DMS 273 (cell line): ENCODE measurements at regions not wholly inside any gene's neighbourhood (a gene's known extent, or its start where the extent isn't known, plus 50 kb on each side); places are given as distances from the start of the nearest gene placed in this dataset.

ENCODE experiments used
- DNase-seq: peaks from one replicate; lab custom pipeline; 2025; ENCODE audit not compliant: unreplicated experiment; lab: John Stamatoyannopoulos, UW

DNA sequence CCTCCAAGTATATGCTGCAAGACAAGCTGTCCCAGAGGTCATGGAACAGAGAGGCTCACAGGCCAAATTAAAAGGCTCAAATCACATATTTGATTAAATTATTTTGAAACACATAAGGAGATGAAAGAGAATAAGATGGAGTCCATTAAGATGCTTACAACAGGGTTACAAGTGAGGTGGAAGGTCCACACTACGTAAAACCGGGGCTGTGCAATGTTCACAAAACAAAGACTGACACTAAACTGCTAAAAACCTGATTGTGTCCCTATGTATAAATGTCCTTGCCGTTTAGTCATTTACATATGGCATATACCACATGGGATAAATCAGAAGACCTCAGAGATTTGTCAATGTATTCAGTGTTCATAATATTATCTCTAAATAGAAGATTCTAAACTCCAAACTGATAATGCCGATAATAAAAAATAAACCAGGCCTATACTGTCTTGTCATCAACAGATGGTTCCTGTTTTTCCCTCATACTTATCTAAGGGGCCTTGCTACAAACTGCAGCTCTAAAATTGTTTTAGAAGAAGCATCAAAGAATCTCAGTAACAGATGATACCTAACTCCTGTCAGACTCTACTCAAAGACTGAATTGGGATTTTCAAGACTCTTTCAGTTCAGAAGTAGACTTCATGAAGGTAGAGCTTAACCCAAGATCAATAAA is 51.8 kb upstream of the RIPOR2 start:
- no peak for DNase-seq

DNA sequence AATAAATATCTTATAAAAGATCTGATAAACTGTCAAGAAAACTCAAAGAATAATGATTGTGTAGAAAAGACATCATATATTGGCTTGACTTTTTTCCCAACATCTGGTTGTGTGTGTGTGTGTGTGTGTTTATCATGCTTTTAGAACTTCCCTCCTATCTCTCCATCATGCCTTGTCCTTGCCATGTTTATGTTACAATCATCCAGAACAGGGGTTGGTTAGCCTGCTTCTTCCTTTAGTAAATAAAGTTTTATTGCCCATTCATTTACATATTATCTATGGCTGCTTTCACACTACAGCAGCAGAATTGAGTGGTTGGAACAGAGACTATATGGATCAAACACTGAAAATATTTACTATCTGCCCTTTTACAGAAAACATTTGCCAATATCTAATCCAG is 52.8 kb upstream of the RIPOR2 start:
- no peak for DNase-seq

DNA sequence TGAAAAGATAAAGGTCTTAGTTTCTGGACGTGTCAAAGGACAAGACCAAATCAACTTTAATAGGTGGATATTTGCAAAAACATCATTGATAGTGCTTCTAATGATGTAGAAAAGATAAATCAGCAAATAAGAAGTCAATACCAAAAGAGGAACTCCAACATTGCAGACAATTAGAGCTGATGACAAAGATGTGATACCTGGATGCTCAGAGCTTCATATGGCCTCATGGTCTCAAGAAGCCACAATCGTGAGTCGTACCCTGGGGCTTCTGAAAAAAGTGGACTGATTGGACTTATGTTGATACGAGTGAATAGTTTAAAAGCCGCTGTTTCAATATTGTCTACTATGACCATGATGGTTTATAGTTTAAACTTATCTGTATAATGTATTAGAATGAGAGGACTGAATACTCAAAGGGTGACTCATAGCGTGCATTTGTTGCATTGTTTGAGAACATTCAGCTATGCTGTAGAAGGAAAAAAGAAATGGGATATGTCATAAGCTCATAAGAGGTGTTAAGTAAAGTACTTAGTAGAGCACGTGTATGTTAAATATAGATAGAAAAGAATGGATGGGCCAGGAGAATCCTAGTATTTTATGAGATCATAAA is 54.6 kb upstream of the RIPOR2 start:
- no peak for DNase-seq

DNA sequence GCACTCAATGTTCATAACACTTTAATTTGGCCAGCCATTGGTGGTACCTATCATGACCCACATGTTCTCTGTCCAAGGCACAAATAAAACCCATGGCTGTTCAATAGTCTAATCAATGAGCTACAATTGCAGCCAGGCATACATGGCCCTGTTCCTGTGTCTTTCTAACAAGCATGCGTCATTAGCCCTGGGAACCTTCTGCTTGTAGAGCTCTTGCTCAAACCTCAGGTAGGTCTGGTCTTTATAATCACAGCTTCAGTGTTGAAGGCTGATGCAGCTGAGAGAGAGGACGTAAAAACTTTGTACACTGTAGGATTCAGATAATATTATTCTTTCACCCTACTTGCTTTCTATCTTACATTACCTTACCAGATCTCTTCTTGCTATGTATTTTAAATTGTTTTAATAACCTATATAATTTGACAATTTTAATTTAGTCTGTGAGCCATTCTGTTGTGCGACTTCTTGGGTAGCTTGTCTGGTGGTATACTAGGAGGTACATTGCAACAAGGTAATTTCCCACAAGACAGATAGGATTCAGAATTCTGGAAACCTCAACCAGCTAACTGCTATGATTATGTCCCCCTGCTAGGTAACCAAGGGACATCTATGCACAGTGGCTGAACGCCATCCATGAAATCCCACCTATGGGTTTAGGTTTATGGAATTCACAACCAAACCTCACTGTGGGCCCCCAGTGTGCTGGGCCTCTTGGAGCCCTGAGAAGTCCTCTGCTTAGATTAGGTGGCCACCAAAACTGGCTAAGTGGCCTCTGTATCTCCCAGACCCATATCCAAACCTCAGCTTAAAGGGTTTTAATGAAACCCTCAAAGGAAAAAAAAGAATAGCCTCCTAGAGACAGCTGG is 55.4 kb upstream of the RIPOR2 start:
- DNase-seq, result no peak

DNA sequence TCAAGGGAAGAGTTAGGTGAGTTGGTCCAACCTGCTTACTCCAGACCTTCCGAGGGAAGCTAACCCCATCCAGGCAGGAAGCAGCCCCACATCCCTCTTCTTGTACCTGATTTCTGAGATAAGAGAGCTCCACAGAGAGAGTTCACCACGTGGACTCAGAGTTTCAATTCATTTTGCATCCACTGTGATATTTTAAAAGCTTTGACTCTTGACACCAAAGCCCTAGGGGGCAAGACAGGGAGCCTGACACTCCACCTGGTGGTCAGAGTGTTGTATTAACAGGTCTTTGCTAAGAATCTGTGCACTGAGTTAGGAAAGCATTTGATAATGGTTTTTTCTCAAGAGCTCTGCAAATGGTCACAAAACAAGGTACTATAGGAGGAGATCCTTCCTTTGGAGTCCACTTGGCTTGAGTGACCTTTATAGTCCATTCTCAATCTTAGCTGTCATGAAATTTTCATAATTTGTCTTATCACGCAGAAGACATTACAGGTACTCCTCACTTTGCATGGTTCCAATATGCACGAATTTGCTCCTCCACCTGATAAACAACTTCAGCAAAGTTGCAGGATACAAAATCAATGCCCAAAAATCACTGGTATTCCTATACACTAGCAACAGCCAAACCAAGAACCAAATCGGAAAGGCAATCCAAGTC is 56.2 kb upstream of the RIPOR2 start:
- peak; percentile 82 for DNase-seq

DNA sequence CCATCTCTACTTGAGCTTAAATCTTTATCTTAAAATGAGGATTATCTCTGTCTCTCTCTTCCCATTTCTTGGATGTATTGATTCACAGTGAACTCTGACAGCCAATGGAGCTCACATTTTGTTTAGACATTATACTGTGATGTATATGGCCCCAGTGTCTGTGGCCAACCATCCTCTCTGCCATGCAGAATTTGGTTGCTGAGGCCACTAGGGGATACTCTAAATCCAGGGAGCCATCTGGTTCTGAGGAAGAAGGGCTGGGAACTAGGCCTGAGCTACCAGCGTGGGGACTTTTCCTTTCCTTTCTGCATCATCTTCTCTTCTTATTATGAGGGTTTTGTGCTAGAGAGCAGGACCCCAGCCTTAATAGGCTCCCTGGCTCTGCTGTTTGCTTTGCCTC is 59.1 kb upstream of the RIPOR2 start:
- DNase-seq, result peak; percentile 10

DNA sequence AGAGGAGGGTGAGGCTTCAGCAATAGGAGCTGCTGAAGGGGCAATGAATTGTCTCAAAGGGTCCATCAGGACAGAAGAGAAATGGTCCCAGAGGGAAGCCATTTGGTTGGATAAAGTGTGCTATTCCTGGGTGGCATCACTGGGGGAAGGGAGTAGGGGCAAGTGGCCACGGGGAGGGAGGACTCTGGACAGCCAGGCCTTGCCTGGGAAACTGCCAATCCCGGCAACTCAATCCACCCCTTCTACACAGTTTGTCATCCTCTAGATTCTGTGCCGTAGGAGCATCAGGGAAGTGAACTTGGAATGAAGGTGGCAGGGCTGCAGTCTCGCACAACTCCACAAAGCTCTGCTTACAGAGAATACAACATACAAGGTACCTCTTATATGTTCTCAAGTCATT is 59.5 kb upstream of the RIPOR2 start:
- DNase-seq, result no peak

DNA sequence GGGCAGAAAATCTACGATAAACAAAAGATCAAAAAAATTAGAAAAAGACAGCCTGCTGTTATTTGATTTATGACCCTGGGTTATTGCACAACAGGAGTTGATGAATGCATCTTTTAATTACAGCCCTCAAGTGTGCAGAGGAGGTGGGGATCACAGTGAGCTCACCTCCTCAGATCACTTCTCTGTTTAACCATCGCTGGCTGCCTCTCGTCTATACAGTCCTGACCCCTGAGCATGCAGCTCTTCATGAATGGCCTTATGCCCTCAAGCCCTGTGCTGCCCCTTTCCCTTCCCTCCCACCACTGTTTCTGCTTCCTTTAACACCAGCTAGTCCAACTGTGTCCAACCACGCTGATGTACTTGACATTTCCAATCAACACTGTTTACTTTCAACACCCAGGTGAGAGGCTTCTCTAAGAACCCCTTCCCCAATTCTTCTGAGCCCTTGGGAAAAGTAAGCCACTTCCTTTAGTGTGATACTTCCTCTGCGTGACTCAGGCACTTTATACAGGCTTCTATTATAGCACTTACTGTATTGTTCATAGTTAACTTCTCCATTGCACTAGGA is 60.6 kb upstream of the RIPOR2 start:
- DNase-seq, result no peak

DNA sequence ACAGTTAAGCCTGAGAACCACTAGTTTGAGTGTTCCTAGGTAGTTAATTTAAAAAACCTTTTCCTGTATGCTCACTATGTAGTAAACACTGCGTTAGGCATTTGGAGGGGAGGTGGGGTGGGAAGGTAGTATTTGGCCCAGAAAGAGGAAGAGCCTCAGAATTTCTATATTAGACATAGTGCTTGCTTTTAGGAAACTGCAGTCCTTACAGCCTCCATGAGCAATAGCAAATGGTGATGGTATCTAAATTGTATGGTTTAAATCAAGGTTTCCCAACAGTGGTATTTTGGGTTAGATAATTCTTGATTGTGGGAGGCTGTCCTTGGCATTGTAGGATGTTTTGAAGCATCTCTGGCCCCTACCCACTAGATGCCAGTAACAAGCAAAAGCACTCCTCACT is 61.5 kb upstream of the RIPOR2 start:
- DNase-seq, result no peak

DNA sequence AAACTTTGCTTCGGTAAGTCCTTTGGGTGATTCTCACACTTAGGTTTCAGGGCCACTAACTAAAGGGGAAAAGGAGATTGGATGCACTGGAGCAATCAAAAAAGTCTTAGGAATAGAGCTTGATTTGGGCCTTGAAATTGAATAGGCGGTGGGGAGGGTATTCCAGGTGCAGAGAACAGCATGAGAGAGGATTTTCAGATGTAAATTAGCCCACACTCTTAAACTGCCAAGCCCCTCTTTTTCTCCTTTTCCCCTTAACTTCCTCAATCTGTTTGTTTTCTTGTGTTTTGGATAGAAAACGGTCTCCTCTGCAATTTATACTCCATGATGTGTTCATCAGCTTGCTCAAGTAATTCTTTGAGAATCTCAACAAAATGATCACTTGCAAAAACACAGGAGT is 62.1 kb upstream of the RIPOR2 start:
- DNase-seq, result no peak

DNA sequence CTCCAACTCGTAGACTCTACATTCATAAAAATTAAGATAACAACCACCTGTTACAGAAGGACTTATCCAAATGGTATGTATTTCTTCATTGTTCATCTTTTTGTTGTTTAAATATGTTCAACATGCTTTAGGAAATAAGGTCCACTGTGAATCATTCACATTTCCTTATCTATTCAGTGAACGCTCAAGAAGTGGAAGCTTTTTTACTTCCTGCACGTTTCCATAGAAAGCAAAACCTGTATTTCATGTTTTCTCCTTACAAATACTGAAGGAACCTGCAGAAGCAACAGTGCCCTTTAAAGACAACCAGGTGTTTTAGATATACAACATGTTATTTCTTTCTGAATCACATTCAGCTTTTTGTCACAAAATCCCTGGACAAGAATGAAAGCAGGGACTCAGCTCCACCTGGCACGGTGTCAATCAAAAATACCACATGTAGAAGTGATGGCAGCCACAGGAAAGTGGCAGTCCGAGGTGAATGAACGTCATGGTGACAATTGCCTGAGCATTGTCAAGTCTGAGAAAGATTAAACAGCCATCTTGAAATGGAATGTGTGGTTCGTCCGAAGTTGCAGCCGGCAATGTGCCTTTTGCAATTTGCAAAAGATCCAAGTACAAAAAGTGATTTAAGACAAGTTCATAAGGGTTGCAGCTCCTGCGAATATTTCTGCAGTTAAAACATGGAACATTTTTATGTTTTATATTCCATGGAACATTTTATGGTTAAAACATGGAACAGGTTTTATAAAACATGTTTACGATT is 66.7 kb upstream of the RIPOR2 start:
- no peak for DNase-seq

DNA sequence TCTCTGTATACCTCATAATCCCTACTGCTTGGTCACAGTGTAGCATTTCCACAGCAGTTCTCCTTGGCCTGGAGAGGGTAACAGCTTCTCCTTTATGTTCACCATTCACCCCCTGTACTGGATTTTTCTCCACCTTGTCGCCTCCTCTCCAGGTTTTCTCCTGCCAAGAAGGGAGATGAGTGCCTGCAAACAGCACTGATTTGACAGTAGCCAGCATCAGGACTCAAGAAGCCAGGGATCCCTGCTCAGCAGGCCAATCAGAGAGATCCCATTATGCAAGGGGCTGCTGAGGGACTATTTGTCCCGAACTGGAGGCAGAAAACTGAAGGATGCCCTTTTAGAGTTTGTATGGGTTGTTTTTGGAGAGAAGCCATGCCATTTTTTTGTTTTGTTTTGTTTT is 68.6 kb upstream of the RIPOR2 start:
- no peak for DNase-seq

DNA sequence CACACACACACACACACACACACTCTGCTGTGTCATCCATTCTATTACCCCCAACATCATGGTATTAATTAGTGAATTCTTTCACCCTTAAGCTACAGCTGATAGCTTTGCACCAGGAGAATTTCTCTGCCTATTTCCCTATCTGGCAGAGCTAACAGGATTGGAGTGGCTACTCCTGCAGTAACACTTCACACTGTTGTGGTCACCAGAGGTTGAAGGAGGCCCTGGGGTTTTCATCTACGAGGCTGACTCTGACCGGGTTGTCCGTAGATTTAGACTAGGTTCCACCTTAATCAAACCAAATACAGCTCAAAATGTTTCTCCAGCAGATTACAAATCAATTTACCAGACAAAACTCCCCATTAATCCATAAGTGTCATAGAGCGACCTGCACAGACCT is 69.2 kb upstream of the RIPOR2 start:
- DNase-seq, result no peak

DNA sequence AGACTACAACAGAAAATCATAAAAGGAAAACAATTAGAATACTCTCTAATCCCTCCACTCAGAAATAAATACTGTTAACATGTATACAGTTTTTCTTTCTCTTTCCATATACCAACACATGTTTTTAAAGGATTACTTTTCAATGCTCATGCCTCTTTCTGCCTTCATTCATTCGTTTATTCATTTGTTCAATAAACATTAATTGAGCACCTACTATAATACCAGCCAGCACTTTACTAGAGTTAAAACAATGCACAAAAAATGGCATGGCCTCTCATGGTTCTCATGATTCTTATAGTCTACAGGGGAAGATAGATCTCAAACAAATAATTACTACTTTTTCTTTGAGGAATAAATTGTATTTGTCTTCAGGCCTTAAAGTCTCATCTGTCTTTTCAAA is 70.3 kb upstream of the RIPOR2 start:
- no peak for DNase-seq

DNA sequence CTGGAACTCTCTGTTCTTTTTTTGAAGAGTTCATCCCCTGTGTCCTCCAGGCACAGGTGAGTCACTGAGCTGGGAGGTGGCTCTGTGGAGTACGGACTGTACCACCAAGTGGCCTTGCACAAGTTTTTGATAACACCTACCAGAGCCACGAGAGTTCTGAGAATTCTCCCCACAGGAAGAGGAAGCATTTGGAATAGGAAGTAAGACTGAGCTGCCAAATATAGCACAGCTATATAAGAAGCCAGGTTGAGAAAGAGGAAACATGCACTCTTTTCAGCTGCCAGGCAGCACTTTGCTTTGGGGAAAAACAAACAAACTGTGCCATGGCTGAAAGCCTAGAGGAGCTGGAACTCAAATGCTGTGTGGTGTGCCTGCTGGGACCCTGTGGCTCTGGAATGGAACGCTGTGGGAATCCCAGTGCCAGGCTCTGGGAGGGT is 70.8 kb upstream of the RIPOR2 start:
- DNase-seq, result no peak

DNA sequence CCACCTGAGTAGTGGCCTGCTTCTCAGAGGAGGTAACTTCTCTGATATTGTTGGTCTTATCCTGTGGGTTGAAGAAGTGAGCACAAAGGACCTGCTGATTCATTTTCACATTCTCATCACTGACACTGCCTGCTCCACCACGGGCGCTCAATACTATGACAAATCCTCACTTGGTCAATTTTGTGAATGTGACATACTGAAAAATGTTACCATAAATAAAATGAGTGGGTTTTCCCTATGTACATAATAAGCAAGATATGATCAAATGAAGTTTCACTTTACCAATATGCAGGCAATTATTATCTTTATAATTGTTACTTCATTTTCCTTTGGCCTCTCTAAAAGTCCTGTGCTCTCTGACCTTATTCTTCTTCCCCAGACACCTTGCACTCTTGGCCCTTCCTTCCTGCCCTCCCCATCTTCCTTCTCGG is 71.5 kb upstream of the RIPOR2 start:
- no peak for DNase-seq

DNA sequence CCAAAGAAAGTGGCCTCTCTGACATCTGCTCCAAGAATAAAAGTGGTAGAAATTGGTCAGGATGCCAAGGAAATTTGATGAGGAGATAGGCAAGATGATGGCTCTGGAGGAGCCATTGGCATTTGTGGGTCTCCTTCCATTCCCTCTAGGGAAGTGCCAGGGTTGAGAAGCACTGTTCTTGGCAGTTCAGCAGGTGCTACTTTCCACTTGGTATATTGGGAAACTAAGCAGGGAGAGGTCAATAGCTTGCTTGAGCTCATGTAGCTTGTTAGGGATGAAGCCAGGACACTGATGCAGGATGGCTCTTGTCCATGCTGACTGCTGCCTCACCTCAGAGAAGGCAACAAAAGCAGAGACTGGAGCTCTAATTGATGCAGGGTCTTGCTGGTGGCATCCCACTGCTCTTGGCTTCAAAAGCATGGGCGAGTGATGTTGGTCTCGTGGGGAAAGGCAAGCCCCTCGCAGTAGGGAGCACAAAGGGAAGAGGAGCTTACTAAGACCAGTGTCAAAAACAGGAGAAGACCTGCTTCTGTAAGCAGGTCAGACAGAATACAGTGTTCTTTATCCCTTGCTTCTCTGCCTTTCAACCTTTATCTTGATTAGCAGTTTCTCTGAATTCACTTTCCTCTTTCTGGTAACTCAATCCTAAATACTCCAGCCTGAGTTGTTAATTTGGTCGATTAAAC is 73.1 kb upstream of the RIPOR2 start:
- no peak for DNase-seq

DNA sequence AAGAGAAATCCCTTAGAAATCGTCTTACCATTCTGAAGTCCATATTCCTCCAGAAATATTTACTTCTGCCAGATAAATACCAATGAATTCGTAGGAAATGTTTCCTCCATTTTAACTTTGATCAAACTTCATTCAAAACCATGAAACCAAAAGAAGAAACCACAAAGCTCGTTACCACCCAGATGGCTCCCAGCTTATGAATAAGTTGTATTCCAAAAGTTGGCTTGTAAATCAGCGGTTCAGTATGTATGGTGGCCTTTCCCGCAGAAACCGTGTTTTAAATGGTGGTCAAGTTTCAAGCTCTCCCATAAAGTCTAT is 73.6 kb upstream of the RIPOR2 start:
- DNase-seq, result no peak

DNA sequence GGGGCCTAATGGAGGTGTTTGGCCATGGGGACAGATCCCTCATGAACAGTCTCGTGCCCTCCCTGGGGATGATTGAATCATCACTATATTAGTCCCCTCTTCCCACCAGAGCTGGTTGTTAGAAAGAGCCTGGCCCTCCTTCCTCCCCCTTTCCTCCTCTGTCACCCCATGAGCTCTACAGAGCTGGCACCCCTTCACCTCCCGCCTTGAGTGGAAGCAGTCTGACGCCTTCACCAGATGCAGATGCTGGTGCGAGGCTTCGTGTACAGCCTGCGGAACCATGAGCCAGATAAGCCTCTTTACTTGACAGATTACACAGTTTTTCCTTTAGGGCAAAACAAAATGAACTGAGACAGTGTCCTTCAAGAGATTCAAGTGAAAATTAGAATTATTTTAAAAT is 74.4 kb upstream of the RIPOR2 start:
- no peak for DNase-seq
